ENCODE measurements at regions not wholly inside any gene's neighbourhood (a gene's known extent, or its start where the extent isn't known, plus 50 kb on each side); places are given as distances from the start of the nearest gene placed in this dataset.

DNA sequence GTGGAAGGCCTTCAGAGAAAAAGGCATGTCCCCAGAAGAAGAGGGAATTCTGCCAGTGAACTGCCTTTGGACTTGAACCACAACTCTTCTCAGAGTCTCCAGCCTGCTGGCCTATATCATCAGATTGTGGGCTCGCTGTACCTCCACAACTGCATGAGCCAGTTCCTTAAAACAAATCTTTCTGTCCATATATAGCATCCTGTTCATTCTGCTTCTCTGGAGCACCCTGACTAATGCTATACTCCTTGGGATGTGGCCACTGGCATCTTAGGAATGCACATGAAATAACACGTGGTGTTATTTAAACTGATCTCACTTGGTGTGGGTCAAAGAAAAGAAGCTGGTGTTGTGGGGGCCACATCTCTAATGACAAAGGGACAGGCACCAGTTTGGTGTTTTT is 58.3 kb upstream of the VSTM5 start:
- Histone ChIP-seq H3K27me3 (ENCODE audit: insufficient read depth, low read length) (no peaks in the 10 kb centered on the region), H3T11ph (ENCODE audit: low read length) (no peak overlapping the region), H3K56ac (ENCODE audit: insufficient read length, low read depth, low read length) (no peak overlapping the region), H2AK5ac (ENCODE audit: insufficient read length, low read length) (no peak overlapping the region), H2BK12ac (ENCODE audit: insufficient read length, low read depth, low read length) (no peak overlapping the region), H2BK20ac (ENCODE audit: low read depth, low read length, poor library complexity, severe bottlenecking) (no peak overlapping the region), H3K9ac (ENCODE audit: extremely low read depth, insufficient read length, low read length) (no peak overlapping the region), H2BK120ac (ENCODE audit: low read depth, low read length, poor library complexity, severe bottlenecking) (no peak overlapping the region), H2BK5ac (ENCODE audit: insufficient read length, low read length) (no peak overlapping the region), H3K4me1 (ENCODE audit: insufficient read depth, low read length) (no peaks in the 10 kb centered on the region; the same call in 1 of the 2 replicates), H3K23ac (ENCODE audit: insufficient read length, low read depth, low read length) (no peak overlapping the region), H3K14ac (ENCODE audit: insufficient read depth, low read length) (no peak overlapping the region), H3K27ac (ENCODE audit: insufficient read length, low read depth, low read length) (no peak overlapping the region), H3K4me2 (ENCODE audit: insufficient read depth, insufficient read length, low read length) (no peak overlapping the region), H3K79me2 (ENCODE audit: insufficient read depth, low read length) (no peaks in the 10 kb centered on the region), H4K8ac (replicated peaks; ENCODE audit: insufficient read length, low read depth, low read length) (no peak overlapping the region), H2AFZ (ENCODE audit: low read length) (no peak overlapping the region), H3K18ac (ENCODE audit: insufficient read length, low read depth, low read length) (no peak overlapping the region), H3K9me3 (ENCODE audit: control insufficient read depth, low read depth, low read length) (no peaks in the 10 kb centered on the region), H4K5ac (ENCODE audit: insufficient read length, low read depth, low read length) (no peak overlapping the region), H3K79me1 (ENCODE audit: insufficient read depth, low read depth, low read length, poor library complexity, severe bottlenecking) (no peaks in the 10 kb centered on the region), H3K23me2 (ENCODE audit: insufficient read length, low read depth, low read length, poor library complexity, severe bottlenecking) (no peaks in the 10 kb centered on the region), H3K4ac (ENCODE audit: low read depth, low read length) (no peak overlapping the region), H4K91ac (ENCODE audit: insufficient read length, low read depth, low read length) (no peak overlapping the region), H2BK15ac (ENCODE audit: low read depth, low read length) (no peak overlapping the region), H4K20me1 (ENCODE audit: control insufficient read depth, insufficient read depth, insufficient read length) (no peaks in the 10 kb centered on the region)
- no peak for DNase-seq
- WGBS (ENCODE audit: extremely low coverage, insufficient read length, low lambda C conversion rate) = no CpG with 5 or more reads among the region's 2 CpGs
- Mint-ChIP-seq H3K36me3 (ENCODE audit: insufficient read depth in 1 of 3, low read depth in 3 of 3) (no peaks in the 10 kb centered on the region), H3K27me3 (ENCODE audit: low read depth) (peaks cover 11% of the 10 kb centered on the region), H3K4me1 (peaks cover 9 to 10% of the 10 kb centered on the region in 2 experiments), H3K27ac (no peak overlapping the region), H3K4me3 (no peak overlapping the region), H3K9me3 (no peaks in the 10 kb centered on the region)
- TF ChIP-seq, protein P1, sequence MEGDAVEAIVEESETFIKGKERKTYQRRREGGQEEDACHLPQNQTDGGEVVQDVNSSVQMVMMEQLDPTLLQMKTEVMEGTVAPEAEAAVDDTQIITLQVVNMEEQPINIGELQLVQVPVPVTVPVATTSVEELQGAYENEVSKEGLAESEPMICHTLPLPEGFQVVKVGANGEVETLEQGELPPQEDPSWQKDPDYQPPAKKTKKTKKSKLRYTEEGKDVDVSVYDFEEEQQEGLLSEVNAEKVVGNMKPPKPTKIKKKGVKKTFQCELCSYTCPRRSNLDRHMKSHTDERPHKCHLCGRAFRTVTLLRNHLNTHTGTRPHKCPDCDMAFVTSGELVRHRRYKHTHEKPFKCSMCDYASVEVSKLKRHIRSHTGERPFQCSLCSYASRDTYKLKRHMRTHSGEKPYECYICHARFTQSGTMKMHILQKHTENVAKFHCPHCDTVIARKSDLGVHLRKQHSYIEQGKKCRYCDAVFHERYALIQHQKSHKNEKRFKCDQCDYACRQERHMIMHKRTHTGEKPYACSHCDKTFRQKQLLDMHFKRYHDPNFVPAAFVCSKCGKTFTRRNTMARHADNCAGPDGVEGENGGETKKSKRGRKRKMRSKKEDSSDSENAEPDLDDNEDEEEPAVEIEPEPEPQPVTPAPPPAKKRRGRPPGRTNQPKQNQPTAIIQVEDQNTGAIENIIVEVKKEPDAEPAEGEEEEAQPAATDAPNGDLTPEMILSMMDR (conservative IDR thresholded peaks at IDR 0.05) = no peak

Data from H9 (cell line).